ENCODE measurements at regions not wholly inside any gene's neighbourhood (a gene's known extent, or its start where the extent isn't known, plus 50 kb on each side); places are given as distances from the start of the nearest gene placed in this dataset.

- TF ChIP-seq FOSL2 (IDR thresholded peaks at IDR 0.05; ENCODE audit: borderline replicate concordance, low read depth) (no peak), FOXM1 (IDR thresholded peaks at IDR 0.05; ENCODE audit: low read depth) (no peak), RAD21 (IDR thresholded peaks at IDR 0.05; ENCODE audit: low read length) (no peak), USF2 (IDR thresholded peaks at IDR 0.05; ENCODE audit: borderline replicate concordance, low read depth, low read length) (no peak), NFIC (IDR thresholded peaks at IDR 0.05; ENCODE audit: borderline replicate concordance) (no peak), TAF1 (IDR thresholded peaks at IDR 0.05; ENCODE audit: borderline replicate concordance, low read depth, low read length) (no peak), EZH2phosphoT487 (IDR thresholded peaks at IDR 0.05; ENCODE audit: borderline replicate concordance, low read depth) (no peak), RFX5 (IDR thresholded peaks at IDR 0.05; ENCODE audit: low read length) (no peak), SIN3A (IDR thresholded peaks at IDR 0.05; ENCODE audit: borderline replicate concordance, low read depth, low read length) (no peak)
- TF ChIP-seq, protein P1, sequence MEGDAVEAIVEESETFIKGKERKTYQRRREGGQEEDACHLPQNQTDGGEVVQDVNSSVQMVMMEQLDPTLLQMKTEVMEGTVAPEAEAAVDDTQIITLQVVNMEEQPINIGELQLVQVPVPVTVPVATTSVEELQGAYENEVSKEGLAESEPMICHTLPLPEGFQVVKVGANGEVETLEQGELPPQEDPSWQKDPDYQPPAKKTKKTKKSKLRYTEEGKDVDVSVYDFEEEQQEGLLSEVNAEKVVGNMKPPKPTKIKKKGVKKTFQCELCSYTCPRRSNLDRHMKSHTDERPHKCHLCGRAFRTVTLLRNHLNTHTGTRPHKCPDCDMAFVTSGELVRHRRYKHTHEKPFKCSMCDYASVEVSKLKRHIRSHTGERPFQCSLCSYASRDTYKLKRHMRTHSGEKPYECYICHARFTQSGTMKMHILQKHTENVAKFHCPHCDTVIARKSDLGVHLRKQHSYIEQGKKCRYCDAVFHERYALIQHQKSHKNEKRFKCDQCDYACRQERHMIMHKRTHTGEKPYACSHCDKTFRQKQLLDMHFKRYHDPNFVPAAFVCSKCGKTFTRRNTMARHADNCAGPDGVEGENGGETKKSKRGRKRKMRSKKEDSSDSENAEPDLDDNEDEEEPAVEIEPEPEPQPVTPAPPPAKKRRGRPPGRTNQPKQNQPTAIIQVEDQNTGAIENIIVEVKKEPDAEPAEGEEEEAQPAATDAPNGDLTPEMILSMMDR (IDR thresholded peaks at IDR 0.05): no peak
Observed at GRCh38 chr6:44650495-44650894, 263.0 kb downstream of the CDC5L start.

Measured in SK-N-SH (cell line).